ENCODE measurements at regions not wholly inside any gene's neighbourhood (a gene's known extent, or its start where the extent isn't known, plus 50 kb on each side); places are given as distances from the start of the nearest gene placed in this dataset.

GRCh38 chr13:31881495-31881882 is 142.2 kb downstream of the RXFP2 start:
- Histone ChIP-seq H3K9me3 (ENCODE audit: low read length) (no peaks in the 10 kb centered on the region), H2AFZ (ENCODE audit: low read length) (no peak overlapping the region), H3K27me3 (ENCODE audit: control insufficient read depth in 1 of 2, insufficient read depth in 2 of 2, low read length in 2 of 2) (no peaks in the 10 kb centered on the region; a peak in 1 of 5 replicates), H3K4me1 (ENCODE audit: insufficient read depth, low read length) (no peaks in the 10 kb centered on the region), H3K79me2 (ENCODE audit: insufficient read depth, low read length) (no peaks in the 10 kb centered on the region), H3K9ac (ENCODE audit: insufficient read depth, low read depth, low read length) (no peak overlapping the region), H3K4me2 (ENCODE audit: low read depth, low read length) (no peak overlapping the region), H3K27ac (ENCODE audit: extremely low read length, insufficient read depth, low read length) (no peak overlapping the region), H3K4me3 (replicated peaks in 1 of 3; ENCODE audit: insufficient read depth in 1 of 3, low read depth in 2 of 3, low read length in 3 of 3) (no peak overlapping the region), H3K36me3 (replicated peaks in 1 of 2; ENCODE audit: control insufficient read depth in 1 of 2, insufficient read depth in 2 of 2, low read length in 2 of 2) (no peaks in the 10 kb centered on the region), H4K20me1 (ENCODE audit: insufficient read depth, low read length) (no peaks in the 10 kb centered on the region)
- no TSS peak for BruUV-seq (replicated peaks)
- DNase-seq (ENCODE audit: low spot score) (no peak), ATAC-seq (no peak), FAIRE-seq (no peak)
- in situ Hi-C loops (cut with HindIII; ENCODE audit: extremely low pct_ligation_motif_present, low pct_unique_long_range_greater_than_20kb) = no loop called here
- TF ChIP-seq ZNF256 (CRISPR knock-in tag; conservative IDR thresholded peaks at IDR 0.05) (no peak), FIP1L1 (IDR thresholded peaks at IDR 0.05; ENCODE audit: borderline replicate concordance, insufficient read depth, low read depth, low read length) (no peak), RAD51 (IDR thresholded peaks at IDR 0.05; ENCODE audit: borderline replicate concordance) (peak; percentile 75; the same call in 1 of the 2 replicates), ZBTB42 (CRISPR knock-in tag; IDR thresholded peaks at IDR 0.05) (no peak), IRF9 (CRISPR knock-in tag; IDR thresholded peaks at IDR 0.05; ENCODE audit: borderline replicate concordance) (no peak), TBP (CRISPR knock-in tag; IDR thresholded peaks at IDR 0.05) (no peak)
- TF ChIP-seq, protein P1, sequence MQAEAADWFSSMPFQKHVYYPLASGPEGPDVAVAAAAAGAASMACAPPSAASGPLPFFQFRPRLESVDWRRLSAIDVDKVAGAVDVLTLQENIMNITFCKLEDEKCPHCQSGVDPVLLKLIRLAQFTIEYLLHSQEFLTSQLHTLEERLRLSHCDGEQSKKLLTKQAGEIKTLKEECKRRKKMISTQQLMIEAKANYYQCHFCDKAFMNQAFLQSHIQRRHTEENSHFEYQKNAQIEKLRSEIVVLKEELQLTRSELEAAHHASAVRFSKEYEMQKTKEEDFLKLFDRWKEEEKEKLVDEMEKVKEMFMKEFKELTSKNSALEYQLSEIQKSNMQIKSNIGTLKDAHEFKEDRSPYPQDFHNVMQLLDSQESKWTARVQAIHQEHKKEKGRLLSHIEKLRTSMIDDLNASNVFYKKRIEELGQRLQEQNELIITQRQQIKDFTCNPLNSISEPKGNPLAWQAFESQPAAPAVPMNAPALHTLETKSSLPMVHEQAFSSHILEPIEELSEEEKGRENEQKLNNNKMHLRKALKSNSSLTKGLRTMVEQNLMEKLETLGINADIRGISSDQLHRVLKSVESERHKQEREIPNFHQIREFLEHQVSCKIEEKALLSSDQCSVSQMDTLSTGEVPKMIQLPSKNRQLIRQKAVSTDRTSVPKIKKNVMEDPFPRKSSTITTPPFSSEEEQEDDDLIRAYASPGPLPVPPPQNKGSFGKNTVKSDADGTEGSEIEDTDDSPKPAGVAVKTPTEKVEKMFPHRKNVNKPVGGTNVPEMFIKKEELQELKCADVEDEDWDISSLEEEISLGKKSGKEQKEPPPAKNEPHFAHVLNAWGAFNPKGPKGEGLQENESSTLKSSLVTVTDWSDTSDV (CRISPR knock-in tag; IDR thresholded peaks at IDR 0.05) = no peak
- TF ChIP-seq, protein P2, sequence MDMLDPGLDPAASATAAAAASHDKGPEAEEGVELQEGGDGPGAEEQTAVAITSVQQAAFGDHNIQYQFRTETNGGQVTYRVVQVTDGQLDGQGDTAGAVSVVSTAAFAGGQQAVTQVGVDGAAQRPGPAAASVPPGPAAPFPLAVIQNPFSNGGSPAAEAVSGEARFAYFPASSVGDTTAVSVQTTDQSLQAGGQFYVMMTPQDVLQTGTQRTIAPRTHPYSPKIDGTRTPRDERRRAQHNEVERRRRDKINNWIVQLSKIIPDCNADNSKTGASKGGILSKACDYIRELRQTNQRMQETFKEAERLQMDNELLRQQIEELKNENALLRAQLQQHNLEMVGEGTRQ (IDR thresholded peaks at IDR 0.05; ENCODE audit: low read depth, low read length) = peak; percentile 42; the same call in 1 of the 2 replicates
- TF ChIP-seq, protein P2 (CRISPR knock-in tag; IDR thresholded peaks at IDR 0.05; ENCODE audit: borderline replicate concordance) = no peak
- TF ChIP-seq, protein P3, sequence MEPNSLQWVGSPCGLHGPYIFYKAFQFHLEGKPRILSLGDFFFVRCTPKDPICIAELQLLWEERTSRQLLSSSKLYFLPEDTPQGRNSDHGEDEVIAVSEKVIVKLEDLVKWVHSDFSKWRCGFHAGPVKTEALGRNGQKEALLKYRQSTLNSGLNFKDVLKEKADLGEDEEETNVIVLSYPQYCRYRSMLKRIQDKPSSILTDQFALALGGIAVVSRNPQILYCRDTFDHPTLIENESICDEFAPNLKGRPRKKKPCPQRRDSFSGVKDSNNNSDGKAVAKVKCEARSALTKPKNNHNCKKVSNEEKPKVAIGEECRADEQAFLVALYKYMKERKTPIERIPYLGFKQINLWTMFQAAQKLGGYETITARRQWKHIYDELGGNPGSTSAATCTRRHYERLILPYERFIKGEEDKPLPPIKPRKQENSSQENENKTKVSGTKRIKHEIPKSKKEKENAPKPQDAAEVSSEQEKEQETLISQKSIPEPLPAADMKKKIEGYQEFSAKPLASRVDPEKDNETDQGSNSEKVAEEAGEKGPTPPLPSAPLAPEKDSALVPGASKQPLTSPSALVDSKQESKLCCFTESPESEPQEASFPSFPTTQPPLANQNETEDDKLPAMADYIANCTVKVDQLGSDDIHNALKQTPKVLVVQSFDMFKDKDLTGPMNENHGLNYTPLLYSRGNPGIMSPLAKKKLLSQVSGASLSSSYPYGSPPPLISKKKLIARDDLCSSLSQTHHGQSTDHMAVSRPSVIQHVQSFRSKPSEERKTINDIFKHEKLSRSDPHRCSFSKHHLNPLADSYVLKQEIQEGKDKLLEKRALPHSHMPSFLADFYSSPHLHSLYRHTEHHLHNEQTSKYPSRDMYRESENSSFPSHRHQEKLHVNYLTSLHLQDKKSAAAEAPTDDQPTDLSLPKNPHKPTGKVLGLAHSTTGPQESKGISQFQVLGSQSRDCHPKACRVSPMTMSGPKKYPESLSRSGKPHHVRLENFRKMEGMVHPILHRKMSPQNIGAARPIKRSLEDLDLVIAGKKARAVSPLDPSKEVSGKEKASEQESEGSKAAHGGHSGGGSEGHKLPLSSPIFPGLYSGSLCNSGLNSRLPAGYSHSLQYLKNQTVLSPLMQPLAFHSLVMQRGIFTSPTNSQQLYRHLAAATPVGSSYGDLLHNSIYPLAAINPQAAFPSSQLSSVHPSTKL (CRISPR knock-in tag; IDR thresholded peaks at IDR 0.05) = no peak
- TF ChIP-seq, protein P4, sequence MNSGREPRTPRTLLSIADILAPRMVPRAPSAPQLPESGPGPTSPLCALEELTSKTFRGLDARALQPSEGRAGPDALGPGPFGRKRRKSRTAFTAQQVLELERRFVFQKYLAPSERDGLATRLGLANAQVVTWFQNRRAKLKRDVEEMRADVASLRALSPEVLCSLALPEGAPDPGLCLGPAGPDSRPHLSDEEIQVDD (CRISPR knock-in tag; IDR thresholded peaks at IDR 0.05; ENCODE audit: borderline replicate concordance) = no peak
- intact Hi-C loops (cut with micrococcal nuclease; ENCODE audit: unreplicated experiment) = no loop called here
- ChIA-PET CTCF (ENCODE audit: low intra/inter-chr PET ratio, low total read pairs) (no interaction called here), POLR2A (no interaction called here)
- WGBS (ENCODE audit: low lambda C conversion rate) = 0% methylated on average over 3 of the region's 3 CpGs
